LoVo (cell line): ENCODE measurements at regions not wholly inside any gene's neighbourhood (a gene's known extent, or its start where the extent isn't known, plus 50 kb on each side); places are given as distances from the start of the nearest gene placed in this dataset.

Source experiments
- DNase-seq: peaks from one replicate; pipeline ENCODE4 v3.0.0-alpha.2; 2016; ENCODE audit warnings: low spot score

GRCh38 chr7:156222611-156223010, 410.3 kb upstream of the SHH start:
- DNase-seq, result no peak

- DNase-seq, result no peak
These were observed 409.9 kb upstream of the SHH start for GRCh38 chr7:156222151-156222550.

DNA sequence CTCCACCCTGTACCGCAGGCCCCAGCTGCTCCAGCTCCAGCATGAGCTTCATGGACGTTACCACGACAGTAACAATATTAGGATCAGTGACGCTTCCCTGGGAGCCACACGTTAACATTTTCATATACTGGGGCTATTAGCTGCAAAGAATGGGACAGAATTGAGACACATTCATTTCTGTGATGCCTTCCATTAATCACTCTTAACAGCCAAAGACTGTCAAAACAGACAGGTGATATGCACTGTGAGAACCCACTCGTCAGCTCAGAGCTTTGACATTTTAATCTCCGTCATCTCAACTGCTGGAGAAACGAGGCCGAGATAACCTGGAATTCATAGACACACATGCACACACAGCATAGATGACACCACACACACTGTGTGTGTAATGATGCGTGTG, 408.4 kb upstream of the SHH start:
- no peak for DNase-seq

- DNase-seq, result no peak
These were observed 407.9 kb upstream of the SHH start for GRCh38 chr7:156220078-156220605.

GRCh38 chr7:156219307-156220077, 407.2 kb upstream of the SHH start:
- no peak for DNase-seq

DNA sequence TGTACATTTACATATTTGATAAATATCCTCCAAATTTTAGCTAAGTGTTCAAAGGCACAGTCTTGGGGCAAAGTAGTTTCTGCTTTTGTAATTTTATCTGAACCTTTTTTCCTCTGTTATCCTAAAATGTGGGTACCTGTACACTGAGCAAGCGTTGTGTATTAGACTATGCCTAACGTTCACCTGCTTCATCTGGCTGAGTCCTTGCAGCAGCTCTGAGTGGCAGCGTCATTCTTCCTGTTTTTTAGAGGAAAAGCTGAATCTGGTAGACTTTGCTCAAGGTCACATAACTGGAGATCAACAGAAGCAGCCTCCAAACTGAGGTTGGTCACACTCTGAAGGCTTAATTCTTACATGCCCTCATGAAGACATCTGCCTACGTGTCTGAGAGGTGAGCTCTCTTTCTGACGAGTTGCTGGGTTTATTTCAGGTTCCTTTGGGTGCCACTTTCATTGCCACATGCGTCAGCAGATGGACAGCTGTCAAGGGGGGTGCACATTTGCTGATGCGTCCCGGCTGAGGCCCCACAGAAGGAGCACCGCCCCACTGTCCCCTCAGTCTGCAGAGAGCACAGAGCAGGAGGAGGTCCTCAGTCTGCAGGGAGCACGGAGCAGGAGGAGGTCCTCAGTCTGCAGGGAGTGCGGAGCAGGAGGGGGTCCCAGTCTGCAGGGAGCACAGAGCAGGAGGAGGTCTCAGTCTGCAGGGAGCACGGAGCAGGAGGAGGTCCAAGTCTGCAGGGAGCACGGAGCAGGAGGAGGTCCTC, 406.5 kb upstream of the SHH start:
- no peak for DNase-seq

GRCh38 chr7:156217803-156218202, 405.5 kb upstream of the SHH start:
- DNase-seq, result no peak

DNA sequence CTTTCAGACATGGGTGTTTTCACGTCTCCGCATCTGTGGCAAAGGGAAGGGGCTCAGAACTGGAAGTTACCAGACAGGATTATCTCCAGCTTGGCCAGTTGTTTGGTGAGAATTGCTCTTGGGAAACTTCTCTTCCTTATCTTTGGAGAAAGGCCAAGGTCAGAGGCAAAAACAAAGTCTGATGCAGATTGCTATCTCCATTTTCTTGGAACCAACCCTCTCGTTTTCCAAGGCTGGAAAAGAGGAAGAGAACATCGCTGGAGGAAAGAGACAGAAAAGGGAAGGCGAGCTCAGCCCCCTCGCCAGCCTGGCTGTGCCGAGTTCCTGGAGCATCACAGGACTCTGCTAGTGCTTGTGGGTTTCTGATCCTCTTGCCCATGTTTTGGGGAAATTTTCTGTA, 396.8 kb upstream of the SHH start:
- no peak for DNase-seq

GRCh38 chr7:156207306-156207705, 395.0 kb upstream of the SHH start:
- no peak for DNase-seq

DNA sequence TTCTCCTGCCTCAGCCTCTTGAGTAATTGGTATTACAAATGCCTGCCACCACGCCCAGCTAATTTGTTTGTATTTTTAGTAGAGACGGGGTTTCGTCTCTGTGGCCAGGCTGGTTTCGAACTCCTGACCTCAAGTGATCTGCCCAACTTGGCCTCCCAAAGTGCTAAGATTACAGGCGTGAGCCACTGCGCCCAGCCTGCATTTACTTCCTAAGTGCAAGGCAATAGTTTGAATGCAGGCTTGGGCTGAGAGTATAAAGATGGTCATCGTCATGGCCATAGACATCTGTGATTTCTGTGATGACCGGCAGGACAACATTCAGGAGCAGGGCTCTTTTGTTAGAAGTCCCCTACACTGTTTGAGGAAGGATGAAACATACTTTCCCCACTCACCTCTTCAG, 393.9 kb upstream of the SHH start:
- DNase-seq, result no peak

DNA sequence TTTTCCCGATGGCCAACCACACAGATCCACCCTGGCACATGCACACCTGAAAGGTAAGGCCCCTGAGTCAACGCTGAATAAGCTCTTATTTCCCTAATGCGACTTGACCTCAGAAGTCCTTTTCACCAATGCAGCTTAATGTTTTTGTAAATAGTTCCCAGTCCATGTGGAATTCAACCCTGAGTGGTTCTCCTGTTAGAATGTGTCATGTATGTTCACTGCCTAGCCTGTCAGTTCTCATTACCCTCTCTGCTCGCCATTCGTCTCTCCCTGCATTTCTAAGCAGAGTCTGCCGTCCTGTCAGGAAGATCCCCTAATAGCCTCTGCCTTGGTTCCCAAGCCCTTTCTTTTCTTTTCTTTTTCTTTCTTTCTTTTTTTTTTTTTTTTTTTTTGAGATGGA, 392.6 kb upstream of the SHH start:
- no peak for DNase-seq

- no peak for DNase-seq
These were observed 391.7 kb upstream of the SHH start for GRCh38 chr7:156203923-156204322.

DNA sequence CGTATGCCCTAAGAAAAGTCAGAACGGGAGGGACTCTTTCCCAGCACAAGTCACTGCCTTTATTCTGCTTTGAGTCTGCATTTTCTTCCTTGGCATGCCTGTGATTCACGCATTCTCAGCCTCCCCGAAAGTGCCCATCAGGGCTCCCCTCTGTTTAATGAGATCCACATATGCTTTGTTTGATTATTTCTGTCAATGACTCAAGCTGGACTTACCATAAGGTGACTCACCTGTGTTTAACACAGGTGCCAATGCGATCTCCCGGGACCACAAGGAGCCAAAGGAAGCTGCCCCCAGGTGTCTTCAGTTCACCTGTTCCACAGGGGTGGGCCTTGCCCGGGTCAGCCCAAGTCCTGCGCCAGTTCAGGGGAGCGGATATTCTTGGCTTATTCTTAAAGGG, 386.0 kb upstream of the SHH start:
- DNase-seq, result no peak

DNA sequence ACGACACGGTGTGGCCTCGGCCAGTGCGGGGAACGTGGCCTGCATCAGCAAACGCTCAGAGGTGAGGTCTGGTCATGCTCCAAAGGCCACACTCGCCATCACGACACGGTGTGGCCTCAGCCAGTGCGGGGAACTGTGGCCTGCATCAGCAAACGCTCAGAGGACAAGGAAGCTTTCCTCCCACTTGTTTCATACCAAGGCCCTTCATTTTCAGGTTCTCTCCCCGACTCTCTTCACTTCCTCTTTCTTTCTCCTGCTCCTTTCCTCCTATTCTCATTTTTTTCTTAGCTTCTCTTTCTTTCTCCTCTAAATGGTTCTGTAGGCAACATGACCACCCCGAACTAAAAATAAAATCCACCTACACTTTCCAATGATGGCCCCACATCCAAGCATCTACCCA, 384.4 kb upstream of the SHH start:
- no peak for DNase-seq

DNA sequence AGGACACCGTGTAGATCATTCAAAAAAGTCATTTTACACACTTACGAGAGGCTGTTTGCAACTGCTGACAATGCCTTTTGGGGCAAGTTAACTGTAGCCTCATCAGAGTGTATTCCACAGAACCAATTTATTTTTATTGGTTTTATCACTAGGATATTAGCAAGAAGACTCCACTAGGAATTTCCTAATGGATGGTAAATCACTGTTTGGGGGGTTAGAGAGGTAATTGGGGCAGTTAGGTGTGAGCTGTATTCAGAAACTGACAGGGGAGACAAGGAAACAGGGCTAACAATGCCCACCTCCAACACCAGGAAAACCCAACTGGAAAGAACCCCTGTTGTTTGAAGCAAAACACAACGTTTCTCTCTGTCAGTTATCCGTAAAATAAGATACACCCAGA, 383.0 kb upstream of the SHH start:
- no peak for DNase-seq

GRCh38 chr7:156194813-156195212, 382.6 kb upstream of the SHH start:
- DNase-seq, result no peak

DNA sequence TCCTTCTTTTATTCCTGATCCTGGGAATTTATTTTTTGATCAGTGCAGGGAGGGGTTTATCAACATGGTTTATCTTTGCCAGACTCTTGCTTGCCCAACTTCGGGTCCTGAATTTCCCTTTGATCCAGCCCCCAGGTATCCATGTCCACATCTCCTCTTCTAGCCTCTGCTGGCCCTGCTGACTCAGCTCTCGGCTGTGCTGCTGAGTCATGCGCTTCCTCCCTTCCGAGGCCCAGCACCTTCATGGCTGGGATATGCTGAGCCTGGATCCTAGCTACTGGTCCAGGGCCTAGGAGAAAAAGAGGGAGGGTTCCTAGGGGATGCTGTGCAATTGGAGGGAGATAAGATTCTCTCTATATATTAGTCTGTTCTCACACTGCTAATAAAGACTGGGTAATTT, 380.7 kb upstream of the SHH start:
- DNase-seq, result no peak

DNA sequence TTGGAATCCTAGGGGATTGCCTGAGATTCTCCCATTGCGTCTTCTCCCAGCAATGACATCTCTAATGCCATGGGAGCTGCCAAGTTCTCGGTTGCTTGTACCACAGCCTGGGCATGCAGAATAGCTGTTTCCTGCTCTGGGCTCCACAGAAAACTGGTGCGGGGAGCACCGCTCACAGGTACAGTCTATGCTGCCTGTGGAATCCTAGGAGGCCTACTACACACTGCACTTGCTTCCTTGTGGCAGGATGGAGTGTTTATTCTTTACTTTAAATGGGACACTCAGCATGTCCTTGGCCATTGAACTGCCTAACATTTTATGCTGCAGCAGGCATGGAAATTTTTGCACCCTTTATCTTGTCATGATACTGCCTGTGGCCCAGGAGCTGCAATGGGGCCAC, 378.8 kb upstream of the SHH start:
- DNase-seq, result no peak

- no peak for DNase-seq
These were observed 372.8 kb upstream of the SHH start for GRCh38 chr7:156185076-156185475.

DNA sequence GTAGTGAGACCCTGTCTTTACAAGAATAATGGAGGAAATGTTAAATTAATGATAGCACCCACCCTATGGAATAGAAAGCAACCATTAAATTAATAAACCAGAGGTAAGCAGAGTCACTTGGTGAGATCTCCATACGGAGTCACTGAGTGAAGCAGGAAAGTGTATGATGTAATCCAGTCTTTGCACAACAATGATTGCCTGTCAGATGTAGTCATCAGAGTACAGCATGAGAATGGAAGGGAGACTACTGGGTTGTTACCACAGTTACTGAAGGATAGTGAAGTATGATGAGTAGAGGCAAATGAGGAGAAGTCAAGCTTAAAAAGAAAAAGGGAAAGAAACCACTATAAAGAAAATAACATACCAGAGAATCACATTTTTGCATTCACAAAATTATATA, 371.9 kb upstream of the SHH start:
- no peak for DNase-seq

DNA sequence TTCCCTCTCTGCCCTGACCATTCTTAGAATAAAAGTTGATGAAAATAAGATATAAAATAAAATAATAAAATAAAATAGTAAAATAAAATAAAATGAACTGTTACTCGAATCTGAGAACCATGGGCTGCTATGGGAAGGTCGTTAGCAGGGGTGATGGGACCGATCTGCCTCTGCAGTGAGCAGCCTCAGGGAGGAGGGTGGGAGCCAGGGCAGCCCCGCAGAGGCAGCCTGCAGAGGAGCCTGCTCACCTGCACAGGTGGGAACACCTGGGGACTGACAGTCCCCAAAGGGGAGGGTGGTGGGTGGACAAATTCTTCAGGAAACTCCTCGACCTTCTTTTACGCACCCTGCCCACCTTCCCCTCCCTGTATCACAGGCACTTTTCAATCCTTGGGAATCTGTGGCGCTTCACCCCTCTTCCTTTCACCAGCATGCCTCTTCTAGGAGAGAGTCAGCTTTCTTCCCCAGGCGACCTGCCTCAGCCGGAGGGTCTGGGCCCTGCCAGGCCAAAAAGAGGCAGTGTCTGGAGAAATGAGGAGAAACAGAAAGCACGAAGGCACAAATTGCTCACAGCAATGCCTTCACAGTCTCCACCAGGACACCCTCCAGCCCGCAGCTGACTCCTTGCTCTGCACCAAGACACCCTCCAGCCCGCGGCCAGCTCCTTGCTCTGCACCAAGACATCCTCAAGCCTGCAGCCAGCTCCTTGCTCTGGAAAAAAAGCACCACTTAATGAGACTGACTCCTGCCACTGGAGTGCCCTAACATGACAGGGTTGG, 368.4 kb upstream of the SHH start:
- DNase-seq, result no peak

- no peak for DNase-seq
These were observed 367.7 kb upstream of the SHH start for GRCh38 chr7:156179872-156180390.

DNA sequence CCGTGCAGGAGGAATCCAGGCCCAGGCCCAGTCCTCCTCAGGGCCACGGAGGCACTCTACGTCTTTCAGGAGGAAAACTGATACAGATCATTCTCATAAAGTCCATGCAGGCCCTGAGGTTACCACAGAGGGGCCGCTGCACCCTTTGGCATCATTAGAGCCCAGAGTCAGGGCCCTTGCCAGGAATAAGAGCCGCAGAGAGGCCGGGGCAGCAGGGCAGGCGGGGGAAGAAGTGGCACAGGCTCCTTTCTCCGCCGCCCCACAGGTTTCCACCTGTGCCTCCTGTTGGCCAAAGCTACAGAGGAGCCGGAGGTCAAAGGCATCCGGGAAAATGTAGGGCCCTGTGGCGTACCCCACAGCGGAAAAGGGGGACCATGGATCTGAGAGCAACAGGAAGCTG, 366.6 kb upstream of the SHH start:
- no peak for DNase-seq
